Liver (tissue), 6 donors: ENCODE measurements at regions not wholly inside any gene's neighbourhood (a gene's known extent, or its start where the extent isn't known, plus 50 kb on each side); places are given as distances from the start of the nearest gene placed in this dataset.
"Not testable (repeated sequence)": the region's sequence is repeated elsewhere in the genome, so short reads cannot be mapped to it uniquely, and the experiment has no call there.

Source experiments
- DNase-seq: peaks from one replicate; pipeline ENCODE4 v3.0.0-alpha.2; 2017; ENCODE audit warnings: low spot score
- H3K27ac ChIP-seq, 2 donors: one replicate each; pipeline ENCODE4 v1.7.0; 2013; ENCODE audit warnings: inconsistent platforms in 2 of 2, low read length in 2 of 2, control low read depth in 1 of 2, low read depth in 1 of 2, mild to moderate bottlenecking in 1 of 2
- H3K27me3 ChIP-seq, 4 donors: one replicate each; pipeline versions ENCODE4 v1.6.1 to v1.7.0; 2013; ENCODE audit warnings: low read length in 3 of 4, inconsistent platforms in 1 of 4, mild to moderate bottlenecking in 1 of 4, moderate library complexity in 1 of 4; ENCODE audit not compliant: control insufficient read depth in 4 of 4, insufficient read depth in 4 of 4
- H3K36me3 ChIP-seq, 4 donors: one replicate each; pipeline versions ENCODE4 v1.6.1 to v1.7.0; 2013; ENCODE audit warnings: low read length in 3 of 4, mild to moderate bottlenecking in 3 of 4, low read depth in 1 of 4, moderate library complexity in 1 of 4; ENCODE audit not compliant: control insufficient read depth in 4 of 4, insufficient read depth in 3 of 4
- H3K4me1 ChIP-seq, 4 donors: one replicate each; pipeline versions ENCODE4 v1.6.1 to v1.7.0; 2013; ENCODE audit warnings: low read length in 3 of 4, mild to moderate bottlenecking in 3 of 4, moderate library complexity in 1 of 4; ENCODE audit not compliant: control insufficient read depth in 4 of 4, insufficient read depth in 4 of 4
- H3K4me3 ChIP-seq, 3 donors: one replicate each; pipeline versions ENCODE4 v1.6.1 to v1.7.0; 2013; ENCODE audit warnings: low read length in 3 of 3, control low read depth in 1 of 3, low read depth in 1 of 3, mild to moderate bottlenecking in 1 of 3
- H3K9ac ChIP-seq, 2 donors: one replicate each; pipeline ENCODE4 v1.7.0; 2013; ENCODE audit warnings: low read length in 2 of 2, mild to moderate bottlenecking in 2 of 2, moderate library complexity in 2 of 2, control low read depth in 1 of 2, low read depth in 1 of 2
- H3K9me3 ChIP-seq, 4 donors: one replicate each; pipeline versions ENCODE4 v1.6.1 to v1.7.0; 2013; ENCODE audit warnings: low read length in 3 of 4; ENCODE audit not compliant: control insufficient read depth in 4 of 4
- WGBS: extraction: QIAGEN DNeasy Blood & Tissue Kit; methylation state at CpG from one replicate; pipeline ENCODE4 v1.1.7; 2013; 5-methylcytosine and 5-hydroxymethylcytosine counted together
- donor health status: healthy.
- donor health status: healthy.
- donor health status: healthy.

GRCh38 chr1:146511047-146511777, 282.4 kb upstream of the NOTCH2NLA start:
- 93% methylated on average over 2 of the region's 7 CpGs for WGBS
- not testable (repeated sequence) for H3K27me3 ChIP-seq, DNase-seq, H3K9ac ChIP-seq, H3K36me3 ChIP-seq, H3K27ac ChIP-seq, H3K4me1 ChIP-seq, H3K4me3 ChIP-seq, H3K9me3 ChIP-seq

GRCh38 chr1:146510248-146510983, 281.6 kb upstream of the NOTCH2NLA start:
- not testable (repeated sequence) for H3K36me3 ChIP-seq, H3K9me3 ChIP-seq, DNase-seq, H3K4me3 ChIP-seq, H3K4me1 ChIP-seq, H3K27me3 ChIP-seq, H3K9ac ChIP-seq, H3K27ac ChIP-seq
- WGBS, result no CpG with 5 or more reads among the region's 4 CpGs

DNA sequence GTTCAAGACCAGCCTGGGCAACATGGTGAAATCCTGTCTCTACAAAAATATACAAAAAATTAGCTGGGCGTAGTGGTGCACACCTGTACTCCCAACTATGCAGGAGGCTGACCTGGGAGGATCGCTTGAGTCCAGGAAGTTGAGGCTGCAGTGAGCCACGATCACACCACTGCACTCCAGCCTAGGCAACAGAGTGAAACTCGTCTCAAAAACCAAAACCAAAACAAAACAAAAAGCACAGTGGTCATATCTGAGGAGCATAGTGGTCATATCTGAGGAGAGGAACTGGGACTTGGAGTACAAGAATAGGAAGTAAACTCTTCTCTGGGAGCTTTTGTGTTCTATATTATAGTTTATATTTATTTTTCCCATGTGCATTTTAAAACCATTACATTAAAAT, 275.3 kb upstream of the NOTCH2NLA start:
- not testable (repeated sequence) for H3K4me3 ChIP-seq, H3K36me3 ChIP-seq, DNase-seq, H3K27me3 ChIP-seq, H3K9ac ChIP-seq, H3K27ac ChIP-seq, H3K4me1 ChIP-seq, H3K9me3 ChIP-seq
- 82% methylated on average over 4 of the region's 4 CpGs for WGBS

- H3K4me1 ChIP-seq, H3K27me3 ChIP-seq, H3K9ac ChIP-seq, H3K27ac ChIP-seq, H3K4me3 ChIP-seq, H3K9me3 ChIP-seq, DNase-seq, H3K36me3 ChIP-seq: not testable (repeated sequence)
- no CpG with 5 or more reads among the region's 6 CpGs for WGBS
These were observed 258.7 kb upstream of the NOTCH2NLA start for GRCh38 chr1:146487555-146487954.

DNA sequence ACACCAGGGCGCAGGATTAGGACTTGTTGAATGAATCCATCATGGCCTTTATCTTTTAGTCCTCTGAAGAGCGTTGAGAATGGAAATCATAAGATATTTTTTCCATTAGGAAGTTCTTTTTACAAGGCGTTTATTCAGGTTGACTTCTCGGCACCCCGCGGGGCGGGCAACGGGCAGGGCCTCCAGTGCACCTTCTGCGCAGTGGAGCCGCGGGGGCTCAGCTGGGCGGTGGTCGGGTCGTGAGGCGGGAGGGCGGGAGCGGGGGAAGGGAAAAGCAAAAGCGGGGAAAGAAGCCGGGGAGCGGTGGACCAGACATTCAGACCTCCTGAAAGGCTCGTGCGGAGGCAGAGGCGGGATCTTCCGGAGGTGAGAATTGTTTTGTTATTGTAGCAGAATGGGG, 258.3 kb upstream of the NOTCH2NLA start:
- H3K27ac ChIP-seq, H3K9ac ChIP-seq, H3K27me3 ChIP-seq, H3K36me3 ChIP-seq, H3K4me1 ChIP-seq, H3K9me3 ChIP-seq, DNase-seq, H3K4me3 ChIP-seq: not testable (repeated sequence)
- 10% methylated on average over 9 of the region's 24 CpGs for whole genome bisulfite sequencing

- not testable (repeated sequence) for H3K27ac ChIP-seq, H3K27me3 ChIP-seq, H3K36me3 ChIP-seq, H3K4me3 ChIP-seq, H3K9me3 ChIP-seq, DNase-seq, H3K4me1 ChIP-seq, H3K9ac ChIP-seq
- WGBS, result 11% methylated on average over 27 of the region's 35 CpGs
These were observed 257.6 kb upstream of the NOTCH2NLA start for GRCh38 chr1:146486300-146487014.

DNA sequence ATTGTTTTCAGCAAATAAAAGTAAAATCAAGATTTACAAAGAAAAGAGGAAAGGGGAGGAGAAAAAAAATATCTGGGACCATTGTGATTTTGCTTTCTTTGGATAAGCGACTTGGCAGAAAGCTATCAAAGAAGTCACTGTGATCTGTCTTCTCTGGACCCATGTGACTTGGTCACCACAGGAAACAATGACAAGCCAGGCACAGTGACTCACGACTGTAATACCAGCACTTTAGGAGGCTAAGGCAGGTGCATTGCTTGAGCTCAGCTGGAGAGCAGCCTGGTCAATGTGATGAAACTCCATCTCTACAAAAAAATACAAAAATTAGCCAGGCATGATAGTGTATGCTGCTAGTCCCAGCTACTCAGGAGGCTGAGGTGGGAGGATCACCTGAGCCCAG, 255.4 kb upstream of the NOTCH2NLA start:
- 100% methylated on average over 1 of the region's 2 CpGs for WGBS

GRCh38 chr1:146479188-146479587, 250.4 kb upstream of the NOTCH2NLA start:
- not testable (repeated sequence) for H3K27me3 ChIP-seq, H3K27ac ChIP-seq, H3K9me3 ChIP-seq, DNase-seq, H3K9ac ChIP-seq, H3K4me3 ChIP-seq, H3K4me1 ChIP-seq, H3K36me3 ChIP-seq
- WGBS, result 64% methylated on average over 1 of the region's 2 CpGs

More for the DNA sequence above, 255.4 kb upstream of the NOTCH2NLA start:
- not testable (repeated sequence) for H3K9me3 ChIP-seq, DNase-seq, H3K27me3 ChIP-seq, H3K4me3 ChIP-seq, H3K36me3 ChIP-seq, H3K9ac ChIP-seq, H3K4me1 ChIP-seq, H3K27ac ChIP-seq
